Mesodermal cell (in vitro differentiated cells): ENCODE measurements at regions not wholly inside any gene's neighbourhood (a gene's known extent, or its start where the extent isn't known, plus 50 kb on each side); places are given as distances from the start of the nearest gene placed in this dataset.

ENCODE experiments used
- H3K27ac ChIP-seq: 2 replicates; pipeline ENCODE4 v1.7.0; 2013; ENCODE audit warnings: mild to moderate bottlenecking, low read depth, low read length, moderate library complexity; ENCODE audit not compliant: severe bottlenecking
- H3K36me3 ChIP-seq: 2 replicates; pipeline ENCODE4 v1.7.1; 2013; ENCODE audit warnings: mild to moderate bottlenecking, low read length, moderate library complexity; ENCODE audit not compliant: control insufficient read depth, insufficient read depth
- H3K4me1 ChIP-seq: one replicate; pipeline ENCODE4 v1.7.1; 2013; ENCODE audit warnings: mild to moderate bottlenecking, low read length; ENCODE audit not compliant: insufficient read depth, control insufficient read depth, poor library complexity, severe bottlenecking
- H3K4me3 ChIP-seq: 2 replicates; pipeline ENCODE4 v1.7.0; 2013; ENCODE audit warnings: low read length, control low read depth, mild to moderate bottlenecking; ENCODE audit not compliant: insufficient read depth, poor library complexity, severe bottlenecking; ENCODE audit errors: extremely low read depth
- H3K9me3 ChIP-seq: 2 replicates; pipeline ENCODE4 v1.7.1; 2013; ENCODE audit warnings: mild to moderate bottlenecking, low read length, moderate library complexity; ENCODE audit not compliant: control insufficient read depth
- WGBS, 2 experiments: methylation state at CpG; one replicate each; pipeline ENCODE4 v1.1.5; 2013; ENCODE audit warnings: missing lambda C conversion rate in 2 of 2; ENCODE audit not compliant: insufficient coverage in 2 of 2; 5-methylcytosine and 5-hydroxymethylcytosine counted together

DNA sequence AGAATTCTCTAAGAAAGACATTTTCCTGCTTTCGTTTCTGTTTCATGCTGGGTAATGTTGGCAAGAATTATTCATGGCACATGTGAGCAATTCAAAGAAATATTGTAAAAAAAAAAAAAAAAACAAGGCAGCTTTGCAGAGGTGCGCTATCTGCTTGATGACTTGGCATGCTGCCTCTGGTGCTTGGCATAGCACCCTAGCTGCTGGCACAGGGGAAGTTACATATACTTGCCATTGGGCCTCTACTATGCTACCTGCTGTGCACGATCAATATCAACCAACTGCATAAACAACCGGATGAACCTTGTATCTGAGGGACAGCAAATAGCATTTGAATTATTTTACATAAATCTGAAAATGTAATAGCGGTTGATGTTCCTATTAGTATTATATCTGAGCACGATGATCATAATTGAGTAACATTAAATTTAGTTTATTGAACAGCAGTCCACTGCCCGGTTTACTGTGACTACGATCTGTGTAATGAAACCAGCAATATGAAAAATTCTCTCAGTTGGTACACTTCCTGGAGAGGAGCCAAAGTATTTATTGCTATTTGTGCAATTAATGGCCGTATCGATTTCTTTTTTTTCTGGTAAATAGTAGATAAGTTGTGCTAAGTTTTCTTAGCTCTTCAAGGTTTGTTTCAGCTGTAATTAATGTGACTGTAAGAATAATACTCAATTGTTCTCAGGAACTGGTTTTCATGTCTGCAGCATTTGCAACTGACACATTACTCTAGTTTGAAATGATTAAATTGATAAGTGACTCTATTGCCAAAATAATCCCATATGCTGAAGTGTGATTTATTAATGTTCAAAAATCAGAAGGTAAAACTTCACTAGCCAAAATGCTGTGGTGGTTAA is 717.3 kb downstream of the DACH1 start:
- Histone ChIP-seq H3K4me3 (no peak overlapping the region), H3K36me3 (no peaks in the 10 kb centered on the region), H3K4me1 (no peaks in the 10 kb centered on the region), H3K27ac (no peak overlapping the region), H3K9me3 (no peaks in the 10 kb centered on the region)
- 86 to 91% methylated on average over 2 to 6 of the region's 10 CpGs for WGBS, 2 experiments

GRCh38 chr13:71149046-71149445 is 718.0 kb downstream of the DACH1 start:
- no peaks in the 10 kb centered on the region for H3K4me1 ChIP-seq
- H3K27ac ChIP-seq, result no peak overlapping the region
- H3K36me3 ChIP-seq, result no peaks in the 10 kb centered on the region
- no peaks in the 10 kb centered on the region for H3K9me3 ChIP-seq
- WGBS, 2 experiments, result 50% methylated on average over 2 of the region's 3 CpGs
- H3K4me3 ChIP-seq, result no peak overlapping the region

- no CpG with 5 or more reads among the region's 1 CpG for WGBS, 2 experiments
- Histone ChIP-seq H3K4me1 (no peaks in the 10 kb centered on the region), H3K27ac (no peak overlapping the region), H3K4me3 (no peak overlapping the region), H3K9me3 (no peaks in the 10 kb centered on the region), H3K36me3 (no peaks in the 10 kb centered on the region)
Observed at GRCh38 chr13:71148396-71148795, 718.6 kb downstream of the DACH1 start.

GRCh38 chr13:71144883-71145282 is 722.1 kb downstream of the DACH1 start:
- Histone ChIP-seq H3K9me3 (no peaks in the 10 kb centered on the region), H3K4me1 (no peaks in the 10 kb centered on the region), H3K27ac (no peak overlapping the region), H3K36me3 (no peaks in the 10 kb centered on the region), H3K4me3 (no peak overlapping the region)
- WGBS, 2 experiments, result no CpG with 5 or more reads among the region's 2 CpGs

- no CpG with 5 or more reads among the region's 2 CpGs for WGBS, 2 experiments
- no peaks in the 10 kb centered on the region for H3K9me3 ChIP-seq
- H3K36me3 ChIP-seq, result no peaks in the 10 kb centered on the region
- no peak overlapping the region for H3K4me3 ChIP-seq
- no peak overlapping the region for H3K27ac ChIP-seq
- H3K4me1 ChIP-seq, result no peaks in the 10 kb centered on the region
Observed at GRCh38 chr13:71137101-71137500, 729.9 kb downstream of the DACH1 start.

GRCh38 chr13:71124230-71124629 is 742.8 kb downstream of the DACH1 start:
- H3K27ac ChIP-seq, result no peak overlapping the region
- 67% methylated on average over 1 of the region's 1 CpG; no CpG with 5 or more reads in 1 of the 2 experiments for WGBS, 2 experiments
- H3K9me3 ChIP-seq, result no peaks in the 10 kb centered on the region
- H3K4me3 ChIP-seq, result no peak overlapping the region
- H3K4me1 ChIP-seq, result no peaks in the 10 kb centered on the region
- H3K36me3 ChIP-seq, result no peaks in the 10 kb centered on the region

GRCh38 chr13:71118779-71119364 is 748.1 kb downstream of the DACH1 start:
- no peaks in the 10 kb centered on the region for H3K4me1 ChIP-seq
- H3K36me3 ChIP-seq, result no peaks in the 10 kb centered on the region
- H3K27ac ChIP-seq, result no peak overlapping the region
- H3K4me3 ChIP-seq, result no peak overlapping the region
- H3K9me3 ChIP-seq, result no peaks in the 10 kb centered on the region
- WGBS, 2 experiments, result 93 to 100% methylated on average over 2 to 3 of the region's 6 CpGs

DNA sequence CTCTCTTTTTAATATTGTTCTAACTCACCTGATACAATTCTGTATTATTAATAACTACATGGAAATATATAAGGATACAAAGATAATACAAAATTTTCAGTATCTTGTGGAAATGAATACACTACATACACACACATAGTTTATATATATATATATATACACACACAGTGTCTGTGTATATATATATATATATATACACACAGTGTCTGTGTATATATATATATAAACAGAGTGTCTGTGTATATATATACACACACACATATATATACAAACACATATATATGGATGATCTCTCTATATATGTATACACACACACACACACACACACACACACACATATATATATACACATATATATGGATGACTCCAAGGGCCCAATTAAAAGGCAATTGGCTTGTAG is 749.1 kb downstream of the DACH1 start:
- Histone ChIP-seq H3K27ac (no peak overlapping the region), H3K36me3 (no peaks in the 10 kb centered on the region), H3K4me3 (no peak overlapping the region), H3K4me1 (no peaks in the 10 kb centered on the region), H3K9me3 (no peaks in the 10 kb centered on the region)

DNA sequence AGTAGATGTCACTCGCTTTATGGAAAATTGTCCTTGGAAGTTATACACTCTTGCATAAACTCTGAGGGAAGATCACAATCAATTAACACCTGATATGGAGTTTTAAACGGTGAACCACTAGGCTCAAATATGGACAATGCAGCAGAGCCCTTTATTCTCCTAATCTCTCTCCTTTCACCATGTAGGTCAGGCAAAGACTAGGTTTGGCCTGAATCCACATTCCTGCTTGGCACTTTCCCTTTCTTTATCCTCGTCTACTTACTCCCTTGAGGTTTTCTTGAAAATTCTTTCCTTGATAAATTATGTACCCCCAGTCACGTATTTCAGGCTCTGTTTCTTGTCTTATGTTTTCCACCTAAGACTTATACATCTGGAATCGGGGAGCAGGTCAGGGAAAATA is 751.7 kb downstream of the DACH1 start:
- Histone ChIP-seq H3K27ac (no peak overlapping the region), H3K9me3 (no peaks in the 10 kb centered on the region), H3K36me3 (no peaks in the 10 kb centered on the region), H3K4me3 (no peak overlapping the region), H3K4me1 (no peaks in the 10 kb centered on the region)
- 81 to 82% methylated on average over 2 to 3 of the region's 5 CpGs for WGBS, 2 experiments

DNA sequence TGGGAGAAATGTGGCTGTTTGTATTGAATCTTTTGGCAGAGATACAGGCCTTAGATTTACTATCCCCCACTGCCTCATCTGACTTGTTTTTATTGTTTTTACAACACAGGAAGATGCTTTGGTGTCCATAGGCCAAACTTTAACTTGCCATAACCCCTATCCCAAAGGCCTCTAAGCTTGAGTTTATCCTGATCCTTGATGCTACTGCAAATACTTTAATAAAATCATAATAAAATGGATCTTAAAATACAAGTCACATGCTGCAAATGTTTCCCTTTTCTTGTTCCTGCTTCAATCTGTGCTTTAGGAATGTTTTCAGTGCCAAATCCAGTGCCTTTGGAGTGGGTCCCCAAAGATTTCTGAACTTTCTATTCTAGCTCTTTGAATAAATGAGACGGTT is 770.6 kb downstream of the DACH1 start:
- no peaks in the 10 kb centered on the region for H3K36me3 ChIP-seq
- no peaks in the 10 kb centered on the region for H3K9me3 ChIP-seq
- no peak overlapping the region for H3K4me3 ChIP-seq
- H3K4me1 ChIP-seq, result no peaks in the 10 kb centered on the region
- WGBS, 2 experiments, result 83 to 100% methylated on average over 1 of the region's 1 CpG
- no peak overlapping the region for H3K27ac ChIP-seq

DNA sequence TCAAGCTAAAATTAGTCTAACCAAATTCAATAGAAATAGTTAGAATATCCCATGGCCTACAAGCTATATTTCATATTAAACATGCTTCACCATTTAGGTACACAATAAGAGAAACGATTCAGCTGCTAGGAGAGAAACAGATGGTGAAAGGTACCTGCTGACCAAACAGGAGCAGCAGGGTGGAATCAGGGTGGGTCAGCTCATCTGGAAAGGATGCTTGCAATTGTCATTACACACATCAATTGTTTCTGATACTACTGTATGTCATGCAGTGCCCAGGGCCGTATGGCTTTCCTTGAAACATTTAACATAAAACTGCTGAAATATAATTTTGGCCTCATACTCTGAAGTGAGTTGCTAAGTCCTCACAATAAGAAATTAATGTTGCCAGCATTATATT is 776.0 kb downstream of the DACH1 start:
- H3K4me3 ChIP-seq, result no peak overlapping the region
- H3K36me3 ChIP-seq, result no peaks in the 10 kb centered on the region
- 57% methylated on average over 1 of the region's 2 CpGs; no CpG with 5 or more reads in 1 of the 2 experiments for WGBS, 2 experiments
- no peaks in the 10 kb centered on the region for H3K9me3 ChIP-seq
- H3K4me1 ChIP-seq, result no peaks in the 10 kb centered on the region
- H3K27ac ChIP-seq, result no peak overlapping the region
